OCI-LY7 (cell line): ENCODE measurements at regions not wholly inside any gene's neighbourhood (a gene's known extent, or its start where the extent isn't known, plus 50 kb on each side); places are given as distances from the start of the nearest gene placed in this dataset.

Experiments
- CTCF ChIP-seq: fragments of 200-600 bp; sonication (generic); conservative IDR thresholded peaks from 2 replicates; pipeline ENCODE4 v1.5.1; 2014; ENCODE audit warnings: mild to moderate bottlenecking, antibody characterized with exemption, low read length, moderate library complexity, mixed read lengths
- EZH2phosphoT487 ChIP-seq: fragments of 200-600 bp; sonication (generic); IDR thresholded peaks from 2 replicates; pipeline ENCODE4 v1.6.1; 2018; ENCODE audit warnings: low read depth, borderline replicate concordance, mild to moderate bottlenecking, mixed run types, antibody characterized with exemption, low read length, moderate library complexity, mixed read lengths

- TF ChIP-seq EZH2phosphoT487 (no peak), CTCF (no peak)
These were observed 126.8 kb upstream of the TNR start for GRCh38 chr1:175870217-175870616.
